ENCODE measurements at regions not wholly inside any gene's neighbourhood (a gene's known extent, or its start where the extent isn't known, plus 50 kb on each side); places are given as distances from the start of the nearest gene placed in this dataset.

DNA sequence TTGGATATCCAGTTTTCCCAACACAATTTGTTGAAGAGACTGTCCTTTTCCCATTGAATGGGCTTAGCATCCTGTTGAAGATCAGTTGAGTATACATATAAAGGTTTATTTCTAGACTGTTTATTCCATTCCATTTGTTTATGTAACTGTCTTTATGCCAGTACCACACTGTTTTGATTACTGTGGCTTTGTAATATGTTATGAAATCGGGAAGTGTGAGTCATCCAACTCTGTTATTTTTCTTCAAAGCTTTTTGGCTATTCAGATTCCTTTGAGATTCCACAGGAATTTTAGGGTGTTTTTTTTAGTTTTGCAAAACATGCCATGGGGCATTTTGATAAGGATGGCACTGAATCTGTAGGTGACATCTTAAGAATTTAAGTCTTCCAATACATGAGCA lies 188.3 kb downstream of the BMP7 start:
- H3K27me3 Mint-ChIP-seq (ENCODE audit: unreplicated experiment): peaks cover 9% of the 10 kb centered on the region
- H3K4me1 Mint-ChIP-seq (ENCODE audit: low read depth, unreplicated experiment): peaks cover 13% of the 10 kb centered on the region
- H3K27ac Mint-ChIP-seq (ENCODE audit: unreplicated experiment): no peak overlapping the region
- peaks cover 18% of the 10 kb centered on the region for H3K9me3 Mint-ChIP-seq (ENCODE audit: unreplicated experiment)
- H3K4me3 Mint-ChIP-seq (ENCODE audit: unreplicated experiment): no peak overlapping the region
- TF ChIP-seq, protein P1, sequence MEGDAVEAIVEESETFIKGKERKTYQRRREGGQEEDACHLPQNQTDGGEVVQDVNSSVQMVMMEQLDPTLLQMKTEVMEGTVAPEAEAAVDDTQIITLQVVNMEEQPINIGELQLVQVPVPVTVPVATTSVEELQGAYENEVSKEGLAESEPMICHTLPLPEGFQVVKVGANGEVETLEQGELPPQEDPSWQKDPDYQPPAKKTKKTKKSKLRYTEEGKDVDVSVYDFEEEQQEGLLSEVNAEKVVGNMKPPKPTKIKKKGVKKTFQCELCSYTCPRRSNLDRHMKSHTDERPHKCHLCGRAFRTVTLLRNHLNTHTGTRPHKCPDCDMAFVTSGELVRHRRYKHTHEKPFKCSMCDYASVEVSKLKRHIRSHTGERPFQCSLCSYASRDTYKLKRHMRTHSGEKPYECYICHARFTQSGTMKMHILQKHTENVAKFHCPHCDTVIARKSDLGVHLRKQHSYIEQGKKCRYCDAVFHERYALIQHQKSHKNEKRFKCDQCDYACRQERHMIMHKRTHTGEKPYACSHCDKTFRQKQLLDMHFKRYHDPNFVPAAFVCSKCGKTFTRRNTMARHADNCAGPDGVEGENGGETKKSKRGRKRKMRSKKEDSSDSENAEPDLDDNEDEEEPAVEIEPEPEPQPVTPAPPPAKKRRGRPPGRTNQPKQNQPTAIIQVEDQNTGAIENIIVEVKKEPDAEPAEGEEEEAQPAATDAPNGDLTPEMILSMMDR (IDR thresholded peaks at IDR 0.05; ENCODE audit: partially characterized antibody, unreplicated experiment): no peak
- no peak for DNase-seq
- H3K36me3 Mint-ChIP-seq (ENCODE audit: unreplicated experiment): peaks cover 22% of the 10 kb centered on the region

DNA sequence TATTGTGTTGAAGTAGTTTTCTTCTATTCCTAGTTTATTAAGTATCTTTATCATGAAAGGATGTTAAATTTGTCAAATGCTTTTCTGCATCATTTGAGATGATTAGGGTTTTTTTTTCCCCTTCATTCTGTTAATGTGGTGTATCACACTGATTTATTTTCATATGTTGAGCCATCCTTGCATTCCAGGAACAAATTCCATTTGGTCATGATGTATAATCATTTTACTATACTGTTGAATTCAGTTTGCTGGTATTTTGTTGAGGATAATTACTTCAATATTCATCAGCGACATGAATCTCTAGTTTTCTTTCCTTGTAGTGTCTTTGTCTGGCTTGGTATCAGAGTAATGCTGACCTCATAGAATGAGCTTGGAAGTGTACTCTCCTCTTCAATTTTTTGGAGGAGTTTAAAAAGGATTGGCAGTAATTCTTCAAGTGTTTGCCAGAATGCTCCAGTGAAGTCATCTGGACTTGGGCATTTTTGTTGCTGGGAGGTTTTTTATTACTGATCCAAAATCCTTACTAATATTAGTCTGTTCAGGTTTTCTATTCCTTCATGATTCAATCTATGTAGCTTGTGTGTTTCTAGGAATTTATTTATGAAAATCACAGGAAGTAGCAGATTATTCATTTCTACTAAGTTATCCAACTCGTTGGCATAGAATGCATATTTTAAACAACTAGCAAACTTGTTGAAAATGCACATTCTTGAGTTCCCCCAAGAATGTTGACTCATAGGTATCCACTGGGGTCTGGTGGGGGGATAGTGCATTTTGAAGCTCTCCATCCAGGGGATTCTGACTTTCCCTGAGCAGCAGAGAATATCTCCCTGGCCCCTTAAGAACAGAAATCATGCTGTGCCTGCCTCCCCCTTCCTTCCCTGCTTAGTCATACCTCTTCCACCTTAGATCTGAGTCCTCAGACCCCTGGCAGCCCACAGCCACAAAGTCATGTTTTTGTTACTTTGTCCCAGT lies 187.1 kb downstream of the BMP7 start:
- Mint-ChIP-seq H3K27ac (ENCODE audit: unreplicated experiment) (peak overlapping the region; percentile 6), H3K4me3 (ENCODE audit: unreplicated experiment) (no peak overlapping the region), H3K9me3 (ENCODE audit: unreplicated experiment) (peaks cover 20% of the 10 kb centered on the region), H3K36me3 (ENCODE audit: unreplicated experiment) (peaks cover 22% of the 10 kb centered on the region), H3K4me1 (ENCODE audit: low read depth, unreplicated experiment) (peaks cover 17% of the 10 kb centered on the region), H3K27me3 (ENCODE audit: unreplicated experiment) (peaks cover 9% of the 10 kb centered on the region)
- no peak for DNase-seq
- TF ChIP-seq, protein P1 (IDR thresholded peaks at IDR 0.05; ENCODE audit: partially characterized antibody, unreplicated experiment): no peak

DNA sequence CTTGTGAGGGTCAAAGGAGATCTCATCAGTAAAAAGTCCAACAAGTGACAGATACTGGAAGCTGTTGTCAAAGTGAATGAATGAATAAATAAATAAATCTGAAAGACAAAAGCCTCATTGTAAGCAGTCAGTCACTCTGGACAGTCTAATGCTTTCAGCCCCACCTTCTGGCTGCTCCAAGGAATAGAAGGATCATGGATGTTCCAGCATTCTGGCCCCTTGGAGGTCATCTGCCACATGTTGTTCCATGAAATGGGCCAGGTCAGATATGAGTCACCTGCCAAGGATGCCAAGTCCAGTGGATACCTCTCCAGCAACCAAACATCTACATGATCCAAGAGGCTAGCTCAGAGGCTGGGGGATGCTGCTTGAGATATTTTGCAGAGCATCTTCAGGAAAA lies 185.6 kb downstream of the BMP7 start:
- no peak for DNase-seq
- H3K4me3 Mint-ChIP-seq (ENCODE audit: unreplicated experiment): no peak overlapping the region
- TF ChIP-seq, protein P1 (IDR thresholded peaks at IDR 0.05; ENCODE audit: partially characterized antibody, unreplicated experiment): no peak
- peaks cover 17% of the 10 kb centered on the region for H3K4me1 Mint-ChIP-seq (ENCODE audit: low read depth, unreplicated experiment)
- peaks cover 20% of the 10 kb centered on the region for H3K9me3 Mint-ChIP-seq (ENCODE audit: unreplicated experiment)
- H3K27ac Mint-ChIP-seq (ENCODE audit: unreplicated experiment): no peak overlapping the region
- peaks cover 13% of the 10 kb centered on the region for H3K36me3 Mint-ChIP-seq (ENCODE audit: unreplicated experiment)
- peaks cover 9% of the 10 kb centered on the region for H3K27me3 Mint-ChIP-seq (ENCODE audit: unreplicated experiment)

DNA sequence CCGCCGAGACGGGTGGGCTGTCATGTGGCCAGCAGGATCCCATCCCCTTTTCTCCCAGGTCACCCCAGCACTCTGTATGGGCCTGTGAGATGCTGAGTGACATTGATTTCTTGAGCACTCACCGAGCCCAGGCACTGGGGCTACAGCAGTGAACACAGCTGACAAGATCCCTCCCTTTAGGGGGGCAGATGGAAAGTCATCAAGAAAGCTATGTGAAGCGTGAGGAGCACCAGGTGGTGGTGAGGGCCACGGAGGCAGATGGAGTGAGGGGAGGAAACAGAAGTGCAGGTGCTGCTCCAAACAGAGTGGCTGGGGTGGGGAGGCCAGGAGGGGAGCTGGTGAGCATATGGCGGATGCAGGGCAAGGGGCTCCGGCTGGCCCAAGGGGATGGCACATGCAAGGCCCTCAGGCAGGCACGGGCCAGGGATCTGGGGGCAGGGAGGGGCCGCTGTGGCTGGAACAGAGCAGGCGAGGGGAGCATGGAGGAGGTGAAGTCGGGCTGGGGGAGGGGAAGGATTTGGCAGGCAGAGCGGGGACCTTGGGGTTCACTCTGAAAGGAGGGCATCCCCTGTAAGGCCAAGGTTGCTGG lies 184.0 kb downstream of the BMP7 start:
- peak overlapping the region; percentile 92 for H3K27ac Mint-ChIP-seq (ENCODE audit: unreplicated experiment)
- peaks cover 16% of the 10 kb centered on the region for H3K9me3 Mint-ChIP-seq (ENCODE audit: unreplicated experiment)

More for the DNA sequence above, 184.0 kb downstream of the BMP7 start:
- Mint-ChIP-seq H3K4me3 (ENCODE audit: unreplicated experiment) (peak overlapping the region; percentile 49), H3K36me3 (ENCODE audit: unreplicated experiment) (no peaks in the 10 kb centered on the region), H3K27me3 (ENCODE audit: unreplicated experiment) (peaks cover 9% of the 10 kb centered on the region), H3K4me1 (ENCODE audit: low read depth, unreplicated experiment) (peaks cover 17% of the 10 kb centered on the region)
- TF ChIP-seq, protein P1 (IDR thresholded peaks at IDR 0.05; ENCODE audit: partially characterized antibody, unreplicated experiment): no peak
- peak; percentile 61 for DNase-seq

Measured in glutamatergic neuron (in vitro differentiated cells).